ENCODE measurements at regions not wholly inside any gene's neighbourhood (a gene's known extent, or its start where the extent isn't known, plus 50 kb on each side); places are given as distances from the start of the nearest gene placed in this dataset.

GRCh38 chr21:31543191-31543590, 116.3 kb upstream of the SOD1 start:
- no peak for TF ChIP-seq CTCF (IDR thresholded peaks at IDR 0.05)
- TF ChIP-seq POLR2A (IDR thresholded peaks at IDR 0.05), result no peak
